ENCODE measurements at regions not wholly inside any gene's neighbourhood (a gene's known extent, or its start where the extent isn't known, plus 50 kb on each side); places are given as distances from the start of the nearest gene placed in this dataset.
"Not testable (repeated sequence)": the region's sequence is repeated elsewhere in the genome, so short reads cannot be mapped to it uniquely, and the experiment has no call there.

- not testable (repeated sequence) for TF ChIP-seq EZH2phosphoT487 (IDR thresholded peaks at IDR 0.05; ENCODE audit: insufficient read depth, low read depth); EZH2 (IDR thresholded peaks at IDR 0.05; ENCODE audit: insufficient read depth, poor library complexity, severe bottlenecking)
Measured at GRCh38 chr2:111527707-111528400, 356.1 kb downstream of the ANAPC1 start.

Data from GM23248 (cell line).